ENCODE measurements at regions not wholly inside any gene's neighbourhood (a gene's known extent, or its start where the extent isn't known, plus 50 kb on each side); places are given as distances from the start of the nearest gene placed in this dataset.

GRCh38 chr10:131676800-131677421, 223.9 kb upstream of the PPP2R2D start:
- no peak for FAIRE-seq

DNA sequence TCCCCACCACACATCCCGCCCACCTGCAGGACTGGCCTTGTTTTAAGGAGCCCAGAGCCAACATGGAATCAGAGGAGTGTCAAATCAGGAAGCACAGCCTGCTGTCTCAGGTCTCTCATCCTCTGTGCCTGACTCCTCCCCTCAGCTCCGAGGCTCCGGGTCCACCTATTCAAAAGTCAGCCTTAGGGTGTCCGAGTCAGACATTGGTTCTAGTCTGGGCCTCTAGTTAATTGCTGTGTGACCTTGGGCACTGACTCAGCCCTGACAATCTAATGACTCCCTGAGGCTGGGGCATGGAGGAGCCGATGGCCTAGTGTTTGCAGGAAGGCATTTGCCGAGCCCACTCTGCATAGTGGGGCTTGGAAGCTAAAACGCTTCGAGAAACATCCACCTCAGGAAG, 223.1 kb upstream of the PPP2R2D start:
- no peak for FAIRE-seq

DNA sequence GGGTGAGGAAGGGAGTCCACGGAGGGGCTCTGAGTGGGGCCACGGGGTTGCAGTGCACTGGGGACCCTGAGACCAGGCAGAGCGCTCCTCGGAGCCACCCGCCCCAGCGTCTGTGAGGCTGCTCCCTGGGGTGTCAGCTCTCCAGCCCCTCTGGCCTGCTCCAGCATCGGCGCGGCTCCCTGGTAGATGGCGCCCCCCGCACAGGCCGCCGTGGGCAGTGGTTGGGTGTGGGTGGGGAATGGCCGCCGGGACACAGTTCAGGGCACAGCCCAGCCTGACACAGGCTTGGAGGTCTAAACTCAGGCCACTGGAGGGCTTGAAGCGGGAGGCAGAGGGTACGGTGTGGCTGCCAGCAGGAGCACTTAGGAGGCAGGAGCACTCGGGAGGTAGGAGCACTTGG, 222.6 kb upstream of the PPP2R2D start:
- FAIRE-seq = no peak

- FAIRE-seq = no peak
Measured at GRCh38 chr10:131678613-131679012, 222.2 kb upstream of the PPP2R2D start.

GRCh38 chr10:131679926-131680325, 220.9 kb upstream of the PPP2R2D start:
- no peak for FAIRE-seq

- FAIRE-seq = no peak
Measured at GRCh38 chr10:131681122-131681521, 219.7 kb upstream of the PPP2R2D start.

DNA sequence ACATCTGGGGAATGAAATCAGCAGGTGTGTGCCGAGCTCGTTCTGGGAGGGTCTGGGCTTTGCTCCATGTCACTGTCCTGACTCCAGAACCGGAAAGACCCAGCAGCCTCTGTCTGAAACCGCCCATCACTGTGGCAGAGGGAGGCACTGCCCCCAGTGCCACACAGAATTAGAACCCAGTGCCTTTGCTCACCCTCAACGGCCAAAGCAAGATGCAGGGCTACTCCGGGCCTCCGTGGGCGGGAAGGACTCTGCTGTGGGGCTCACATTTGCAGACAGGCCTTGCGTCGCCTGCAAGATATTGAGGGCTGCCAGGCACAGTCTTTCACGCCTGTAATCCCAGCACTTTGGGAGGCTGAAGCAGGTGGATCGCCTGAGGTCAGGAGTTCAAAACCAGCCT, 219.2 kb upstream of the PPP2R2D start:
- no peak for FAIRE-seq

DNA sequence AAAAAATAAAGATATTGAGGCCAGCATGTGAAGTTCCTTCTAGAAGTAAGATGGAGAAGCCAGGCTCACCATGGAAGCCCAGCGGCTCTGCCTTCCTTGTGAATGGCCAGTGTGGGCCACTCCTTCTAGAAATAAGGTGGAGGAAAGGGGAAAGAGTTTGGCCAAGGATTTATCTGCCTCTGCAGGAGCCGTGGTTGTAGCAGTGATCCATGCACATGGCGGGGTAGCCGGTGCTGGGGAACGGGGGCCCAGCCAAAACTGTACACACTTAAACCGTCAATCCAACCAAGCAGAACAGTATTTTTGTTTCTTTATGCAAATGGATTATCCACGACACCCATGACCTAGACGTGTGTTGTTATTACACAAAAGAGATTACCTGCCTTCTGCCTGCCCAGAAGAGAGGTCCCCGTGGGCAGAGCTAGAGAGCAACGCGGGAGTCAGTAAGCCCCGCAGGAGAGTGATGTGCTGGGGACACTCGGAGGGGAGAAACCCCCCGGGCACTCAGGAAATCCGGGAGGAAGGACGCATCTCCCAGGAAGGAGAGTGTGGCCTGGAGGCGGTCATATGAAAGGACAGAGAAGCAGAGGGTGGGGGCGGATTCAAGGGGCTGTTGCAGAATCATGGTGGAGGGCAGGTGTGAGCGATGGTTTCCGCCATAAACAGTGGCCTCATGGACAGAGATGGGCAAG, 218.4 kb upstream of the PPP2R2D start:
- FAIRE-seq = no peak

GRCh38 chr10:131683281-131683861, 217.4 kb upstream of the PPP2R2D start:
- FAIRE-seq = no peak

GRCh38 chr10:131683941-131684340, 216.9 kb upstream of the PPP2R2D start:
- no peak for FAIRE-seq

DNA sequence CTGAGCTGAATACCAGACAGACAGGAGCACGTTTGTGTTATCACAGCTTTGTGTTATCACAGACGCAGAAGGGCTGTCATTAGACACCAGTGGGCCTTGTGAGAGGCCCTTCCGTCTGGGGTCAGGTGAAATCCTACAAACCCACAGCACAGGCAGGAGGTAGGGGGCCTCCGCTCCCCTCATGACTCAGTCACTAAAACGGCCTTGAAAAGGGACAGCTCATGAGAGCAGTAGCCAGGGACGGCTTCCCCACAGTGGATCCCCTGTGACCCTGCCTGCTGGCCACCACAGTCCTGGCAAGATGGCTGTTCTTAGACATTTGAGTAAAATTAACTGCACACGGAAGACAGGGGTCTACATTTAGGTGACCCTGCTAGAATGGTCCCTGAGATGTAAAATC, 215.8 kb upstream of the PPP2R2D start:
- no peak for FAIRE-seq

- FAIRE-seq = no peak
Measured at GRCh38 chr10:131685576-131685975, 215.2 kb upstream of the PPP2R2D start.

DNA sequence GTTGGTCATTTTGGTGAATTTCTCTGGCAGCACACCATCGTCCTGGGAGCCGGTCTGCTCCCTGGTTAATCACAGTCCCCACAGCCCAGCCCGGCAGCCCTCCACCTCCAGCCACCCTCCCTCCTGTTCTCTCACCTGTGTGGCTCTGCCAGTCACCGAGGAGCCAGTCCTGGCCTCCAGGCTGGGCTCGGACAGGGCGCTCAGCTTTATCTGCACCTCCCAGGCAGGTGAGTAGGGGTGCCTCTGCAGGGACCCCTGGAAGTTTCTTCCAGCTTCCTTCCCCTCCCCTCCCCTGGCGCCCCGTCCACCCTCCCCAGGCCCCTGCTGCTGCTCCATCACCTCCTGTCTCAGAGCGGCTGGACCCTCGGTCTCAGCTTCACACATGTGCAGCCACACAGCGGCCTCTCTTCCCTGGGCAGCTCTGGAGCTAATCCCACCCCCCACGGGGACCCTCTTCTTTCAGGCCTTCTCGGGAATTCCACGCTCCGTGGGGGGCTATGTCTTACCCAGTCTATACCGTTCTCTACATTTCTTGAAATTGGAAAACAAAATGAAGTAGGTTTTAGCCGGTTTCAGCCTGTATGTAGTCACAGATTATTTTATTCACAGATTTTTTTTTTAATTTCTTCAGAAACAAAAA, 213.9 kb upstream of the PPP2R2D start:
- FAIRE-seq = no peak

- no peak for FAIRE-seq
Measured at GRCh38 chr10:131688304-131688703, 212.5 kb upstream of the PPP2R2D start.

GRCh38 chr10:131689016-131689415, 211.8 kb upstream of the PPP2R2D start:
- no peak for FAIRE-seq

DNA sequence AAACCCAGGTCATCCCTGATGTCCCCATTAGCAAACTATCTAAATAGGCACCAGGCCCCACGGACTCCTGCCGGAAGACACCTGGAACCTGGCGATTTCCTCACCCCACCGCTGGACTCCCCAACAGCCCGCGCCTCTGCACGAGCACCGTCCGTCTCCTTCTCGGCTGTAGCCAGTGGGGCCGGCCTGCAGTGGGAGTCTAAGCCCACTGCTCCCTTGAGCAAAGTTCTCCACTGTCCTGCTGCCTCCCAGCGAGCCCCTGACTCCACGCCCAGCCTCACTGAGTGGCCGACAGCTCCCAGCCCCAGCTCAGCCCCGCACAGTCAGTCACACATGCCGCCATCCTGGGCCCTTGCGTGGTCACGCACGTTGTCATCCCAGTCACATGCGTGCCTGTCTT, 211.3 kb upstream of the PPP2R2D start:
- FAIRE-seq = no peak

- FAIRE-seq = no peak
Measured at GRCh38 chr10:131689954-131690757, 210.7 kb upstream of the PPP2R2D start.

GRCh38 chr10:131690805-131691239, 210.0 kb upstream of the PPP2R2D start:
- no peak for FAIRE-seq

DNA sequence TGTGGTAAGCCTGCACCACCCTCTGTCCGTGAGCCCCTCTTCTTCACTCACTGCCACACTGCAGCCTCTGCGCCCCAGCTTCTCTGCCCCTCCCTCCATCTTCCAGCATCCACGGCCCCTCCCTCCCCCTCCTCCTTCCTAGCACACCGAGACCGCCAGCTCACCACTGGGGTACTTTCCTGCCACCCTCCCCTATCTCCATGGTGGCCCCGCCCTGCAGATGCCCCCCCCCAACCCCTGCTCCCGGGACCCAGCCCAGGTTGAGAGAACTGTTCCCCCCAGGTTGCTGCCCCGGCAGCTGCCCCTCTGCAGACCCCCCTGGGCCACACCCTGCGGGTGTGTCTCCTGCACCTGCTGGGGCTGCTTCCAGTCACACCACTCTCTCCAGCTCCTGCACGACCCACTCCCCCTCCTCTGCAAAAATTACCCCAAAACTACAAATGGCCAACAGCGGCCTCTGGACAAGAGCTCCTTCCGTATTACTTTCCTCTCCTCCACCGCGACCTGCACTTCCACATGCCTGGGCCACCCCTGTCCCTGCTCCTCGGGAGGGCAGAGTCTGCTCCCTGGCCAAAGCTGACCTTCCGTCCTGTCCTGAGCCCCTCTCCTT, 209.2 kb upstream of the PPP2R2D start:
- FAIRE-seq = no peak

- FAIRE-seq = no peak
Measured at GRCh38 chr10:131692176-131692575, 208.6 kb upstream of the PPP2R2D start.

GRCh38 chr10:131692686-131693334, 208.0 kb upstream of the PPP2R2D start:
- no peak for FAIRE-seq

DNA sequence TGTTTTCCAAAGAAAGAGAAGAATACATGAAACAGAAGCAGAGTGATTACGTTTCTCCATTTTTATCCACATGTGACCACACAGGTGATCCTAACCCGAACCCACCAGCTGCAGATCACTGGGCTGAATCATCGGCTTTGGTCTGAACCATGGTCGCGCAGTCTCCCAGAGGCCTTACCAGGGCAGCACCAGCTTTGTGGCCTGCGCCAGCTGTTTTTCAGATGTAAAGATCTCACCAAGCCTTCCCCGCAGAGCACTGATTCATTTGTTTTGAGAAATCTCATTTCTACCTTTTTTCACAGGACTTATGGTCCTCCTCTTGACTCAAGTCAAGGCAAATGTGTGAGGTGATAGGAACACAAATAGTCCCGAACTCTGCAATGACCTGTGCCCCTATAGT, 207.0 kb upstream of the PPP2R2D start:
- no peak for FAIRE-seq

Measured in colon (tissue), 2 donors.